K562 (cell line): ENCODE measurements at regions not wholly inside any gene's neighbourhood (a gene's known extent, or its start where the extent isn't known, plus 50 kb on each side); places are given as distances from the start of the nearest gene placed in this dataset.
A peak's percentile ranks its signal among the peaks of the same experiment; 100 is the strongest.

ENCODE experiments used
- BRD9 ChIP-seq: fragments of 450-650 bp; IDR thresholded peaks from 2 replicates; pipeline ENCODE4 v1.6.1; 2018; ENCODE audit warnings: low read depth; ENCODE audit not compliant: partially characterized antibody
- CBX1 ChIP-seq: sonication (generic); IDR thresholded peaks from 2 replicates; pipeline ENCODE4 v1.6.1; 2016; ENCODE audit warnings: antibody characterized with exemption, low read depth, mild to moderate bottlenecking
- CBX3 ChIP-seq, 2 experiments: IDR thresholded peaks; 1 replicate in 1 of 2; 2 replicates in 1 of 2; pipeline ENCODE4 v1.6.1; 2012; ENCODE audit warnings: inconsistent platforms in 2 of 2, low read length in 2 of 2, borderline replicate concordance in 1 of 2, control low read depth in 1 of 2
- CBX5 ChIP-seq: IDR thresholded peaks from 2 replicates; pipeline ENCODE4 v1.6.1; 2014; ENCODE audit warnings: low read depth, borderline replicate concordance
- CHAMP1 ChIP-seq: fragments of 450-650 bp; IDR thresholded peaks from 2 replicates; pipeline ENCODE4 v1.6.1; 2016; ENCODE audit warnings: mild to moderate bottlenecking
- CHD7 ChIP-seq: fragments of 200-600 bp; sonication (generic); IDR thresholded peaks from one replicate; pipeline ENCODE4 v1.6.1; 2012; ENCODE audit warnings: mild to moderate bottlenecking, low read depth, low read length, inconsistent platforms
- CREB1 ChIP-seq, 2 experiments: sonication (generic) in 1 of 2; formaldehyde crosslinking in 1 of 2; IDR thresholded peaks; 2 replicates each; pipeline versions ENCODE4 v1.6.1 to v1.8.0; 2012 to 2022; ENCODE audit warnings: inconsistent platforms in 1 of 2, mild to moderate bottlenecking in 1 of 2, missing genetic modification reagents in 1 of 2, moderate library complexity in 1 of 2
- DDX20 ChIP-seq: fragments of 450-650 bp; IDR thresholded peaks from 2 replicates; pipeline ENCODE4 v1.6.1; 2016; ENCODE audit warnings: missing genetic modification characterization, low read depth, mild to moderate bottlenecking, missing compliant biosample characterization, moderate library complexity
- HNRNPLL ChIP-seq: fragments of 200-400 bp; formaldehyde crosslinking; IDR thresholded peaks from 2 replicates; pipeline ENCODE4 v1.6.1; 2017; ENCODE audit warnings: low read length, low read depth, mild to moderate bottlenecking; ENCODE audit not compliant: poor library complexity, severe bottlenecking
- NR3C1 ChIP-seq: sonication (generic); formaldehyde crosslinking; IDR thresholded peaks from 2 replicates; pipeline ENCODE4 v1.8.1; 2022; ENCODE audit warnings: missing genetic modification reagents
- POLR2H ChIP-seq: IDR thresholded peaks from 2 replicates; pipeline ENCODE4 v1.6.1; 2016; ENCODE audit warnings: missing genetic modification characterization, low read depth, mild to moderate bottlenecking, control low read depth, missing compliant biosample characterization, moderate library complexity
- SP1 ChIP-seq: sonication (generic); formaldehyde crosslinking; IDR thresholded peaks from 2 replicates; pipeline ENCODE4 v1.8.1; 2022; ENCODE audit warnings: mild to moderate bottlenecking, missing genetic modification reagents
- SRSF9 ChIP-seq: fragments of 200-400 bp; formaldehyde crosslinking; IDR thresholded peaks from 2 replicates; pipeline ENCODE4 v1.6.1; 2017; ENCODE audit warnings: low read depth, low read length, borderline replicate concordance
- TAF15 ChIP-seq: fragments of 200-400 bp; formaldehyde crosslinking; IDR thresholded peaks from 2 replicates; pipeline ENCODE4 v1.6.1; 2017; ENCODE audit warnings: mild to moderate bottlenecking, low read depth, low read length, moderate library complexity
- XRCC4 ChIP-seq: IDR thresholded peaks from one replicate; pipeline ENCODE4 v1.6.1; 2011; ENCODE audit not compliant: insufficient read depth, insufficient read length; ENCODE audit errors: extremely low read depth
- ZNF589 ChIP-seq: fragments of 200-800 bp; sonication (Bioruptor generic); IDR thresholded peaks from 2 replicates; pipeline ENCODE4 v1.6.1; 2016; ENCODE audit warnings: low read depth, missing genetic modification characterization, missing compliant biosample characterization

- TF ChIP-seq CHD7 (no peak), ZNF589 (CRISPR knock-in tag) (no peak), CBX1 (peak; percentile 80; the same call in 1 of the 2 replicates), TAF15 (no peak), HNRNPLL (no peak), XRCC4 (no peak), BRD9 (no peak), CBX3 (IDR thresholded peaks at IDR 0.05; ENCODE audit: borderline replicate concordance in 1 of 2, low read length in 2 of 2) (peak; percentile 54 to 97), SRSF9 (no peak), CREB1 (IDR thresholded peaks at IDR 0.05) (no peak), CREB1 (CRISPR knock-in tag; IDR thresholded peaks at IDR 0.05) (no peak), POLR2H (tag) (no peak), CHAMP1 (peak; percentile 59; the same call in 1 of the 2 replicates), NR3C1 (CRISPR knock-in tag) (no peak), DDX20 (tag) (no peak), CBX5 (peak; percentile 94), SP1 (no peak)
These were observed 477.3 kb downstream of the LPIN1 start (continued) for GRCh38 chr2:12223732-12224131.
